Upper lobe of left lung (tissue), 6 donors: ENCODE measurements at regions not wholly inside any gene's neighbourhood (a gene's known extent, or its start where the extent isn't known, plus 50 kb on each side); places are given as distances from the start of the nearest gene placed in this dataset.

ENCODE experiments used
- ATAC-seq, 2 donors: fragments of 200-7000 bp; cut with Tn5 transposase; one replicate each; pipeline ENCODE4 v1.9.1; 2022; ENCODE audit warnings: mild to moderate bottlenecking in 2 of 2, moderate library complexity in 2 of 2; ENCODE audit not compliant: low FRiP score in 2 of 2
- DNase-seq, 2 donors: peaks; one replicate each; pipeline ENCODE4 v3.0.0-alpha.2; 2019 to 2020
- H3K27ac ChIP-seq, 4 donors: fragments of 200-600 bp; sonication (generic); one replicate each; pipeline ENCODE4 v1.5.1; 2016 to 2019
- H3K27me3 ChIP-seq, 4 donors: fragments of 200-600 bp; sonication (generic); one replicate each; pipeline ENCODE4 v1.5.1; 2017 to 2019
- H3K36me3 ChIP-seq, 4 donors: fragments of 200-600 bp; sonication (generic); one replicate each; pipeline ENCODE4 v1.5.1; 2016 to 2019
- H3K4me1 ChIP-seq, 4 donors: fragments of 200-600 bp; sonication (generic); one replicate each; pipeline ENCODE4 v1.5.1; 2018 to 2019
- H3K4me3 ChIP-seq, 4 donors: fragments of 200-600 bp; sonication (generic); one replicate each; pipeline ENCODE4 v1.5.1; 2017 to 2019; ENCODE audit warnings: mild to moderate bottlenecking in 2 of 4, moderate library complexity in 1 of 4
- H3K9me3 ChIP-seq, 4 donors: fragments of 200-600 bp; sonication (generic); one replicate each; pipeline ENCODE4 v1.5.1; 2018 to 2019
- CTCF ChIP-seq, 6 experiments: fragments of 450-650 bp in 4 of 6; fragments of 200-600 bp in 2 of 6; sonication (generic) in 2 of 6; IDR thresholded peaks; one replicate each; pipeline ENCODE4 v1.5.1; 2016 to 2019; ENCODE audit warnings: antibody characterized with exemption in 6 of 6
- EP300 ChIP-seq, 4 donors: sonication (generic); formaldehyde crosslinking; IDR thresholded peaks; one replicate each; pipeline ENCODE4 v1.5.1; 2017; ENCODE audit warnings: antibody characterized with exemption in 4 of 4, control low read depth in 2 of 4
- POLR2A ChIP-seq, 4 donors: fragments of 450-650 bp; IDR thresholded peaks; one replicate each; pipeline ENCODE4 v1.5.1; 2016 to 2017; ENCODE audit warnings: antibody characterized with exemption in 4 of 4, mild to moderate bottlenecking in 2 of 4
- POLR2AphosphoS5 ChIP-seq, 2 donors: sonication (generic); formaldehyde crosslinking; IDR thresholded peaks; one replicate each; pipeline ENCODE4 v1.5.1; 2017; ENCODE audit warnings: antibody characterized with exemption in 2 of 2
- WGBS, 2 donors: methylation state at CpG; one replicate each; pipeline ENCODE4 v1.1.5; 2017 to 2018; 5-methylcytosine and 5-hydroxymethylcytosine counted together
- donor health status: DM: no; HTN: no; CAD: no; lungs with moderate emphysema.
- donor health status: DM: no; HTN: yes; CAD: no; lungs with severe emphysema.

GRCh38 chr10:28408237-28408777, 105.4 kb upstream of the MPP7 start:
- Histone ChIP-seq H3K9me3 (no peaks in the 10 kb centered on the region), H3K27ac (no peak overlapping the region), H3K4me1 (peaks cover 0 to 9% (median 2%) of the 10 kb centered on the region in 4 donors), H3K4me3 (no peak overlapping the region), H3K36me3 (no peaks in the 10 kb centered on the region), H3K27me3 (no peaks in the 10 kb centered on the region)
- TF ChIP-seq POLR2AphosphoS5 (IDR thresholded peaks at IDR 0.05) = no peak
- no peak for TF ChIP-seq POLR2A (IDR thresholded peaks at IDR 0.05)
- TF ChIP-seq CTCF (IDR thresholded peaks at IDR 0.05) = no peak
- no peak for TF ChIP-seq EP300 (IDR thresholded peaks at IDR 0.05)
- DNase-seq (no peak), ATAC-seq (no peak)
- WGBS, 2 donors = 89 to 90% methylated on average over 4 of the region's 4 CpGs

GRCh38 chr10:28410420-28411135, 107.7 kb upstream of the MPP7 start:
- peak; percentile 38 to 75 for ATAC-seq
- 25% methylated on average over 4 of the region's 4 CpGs for WGBS, 2 donors
- TF ChIP-seq CTCF (IDR thresholded peaks at IDR 0.05) (no peak), EP300 (IDR thresholded peaks at IDR 0.05) (no peak), POLR2A (IDR thresholded peaks at IDR 0.05) (no peak), POLR2AphosphoS5 (IDR thresholded peaks at IDR 0.05) (no peak)

GRCh38 chr10:28411136-28411460, 108.2 kb upstream of the MPP7 start:
- ATAC-seq (peak in 1 of 2 donors; percentile 24), DNase-seq (no peak)
- H3K36me3 ChIP-seq = no peaks in the 10 kb centered on the region
- H3K9me3 ChIP-seq = peaks cover 0 to 5% (median 1%) of the 10 kb centered on the region in 4 donors
- no peak overlapping the region for H3K4me3 ChIP-seq
- no peak overlapping the region for H3K27ac ChIP-seq
- peaks cover 0 to 9% (median 1%) of the 10 kb centered on the region in 4 donors for H3K4me1 ChIP-seq
- WGBS, 2 donors = 87 to 93% methylated on average over 6 of the region's 6 CpGs
- no peaks in the 10 kb centered on the region for H3K27me3 ChIP-seq
- TF ChIP-seq EP300 (IDR thresholded peaks at IDR 0.05) = no peak
- no peak for TF ChIP-seq POLR2AphosphoS5 (IDR thresholded peaks at IDR 0.05)
- no peak for TF ChIP-seq POLR2A (IDR thresholded peaks at IDR 0.05)
- TF ChIP-seq CTCF (IDR thresholded peaks at IDR 0.05) = no peak

More at GRCh38 chr10:28410420-28411135, 107.7 kb upstream of the MPP7 start:
- Histone ChIP-seq H3K36me3 (no peaks in the 10 kb centered on the region), H3K27ac (no peak overlapping the region), H3K27me3 (no peaks in the 10 kb centered on the region), H3K4me3 (no peak overlapping the region), H3K4me1 (peaks cover 0 to 9% (median 1%) of the 10 kb centered on the region in 4 donors), H3K9me3 (peaks cover 0 to 5% (median 1%) of the 10 kb centered on the region in 4 donors)
- no peak for DNase-seq

- peak in 1 of 2 donors; percentile 77 for ATAC-seq
- peak in 1 of 2 donors; percentile 28 for DNase-seq
- H3K27me3 ChIP-seq = no peaks in the 10 kb centered on the region
- peaks cover 0 to 9% (median 1%) of the 10 kb centered on the region in 4 donors for H3K4me1 ChIP-seq
- TF ChIP-seq EP300 (IDR thresholded peaks at IDR 0.05) = no peak
- no peak for TF ChIP-seq POLR2AphosphoS5 (IDR thresholded peaks at IDR 0.05)
- no peak for TF ChIP-seq POLR2A (IDR thresholded peaks at IDR 0.05)
- no peak for TF ChIP-seq CTCF (IDR thresholded peaks at IDR 0.05)
- no peak overlapping the region for H3K27ac ChIP-seq
- H3K4me3 ChIP-seq = no peak overlapping the region
- H3K36me3 ChIP-seq = no peaks in the 10 kb centered on the region
- WGBS, 2 donors = 49 to 67% methylated on average over 4 of the region's 4 CpGs
- peaks cover 0 to 5% (median 1%) of the 10 kb centered on the region in 4 donors for H3K9me3 ChIP-seq
These were observed 108.8 kb upstream of the MPP7 start for GRCh38 chr10:28411648-28412047.
